ENCODE measurements at regions not wholly inside any gene's neighbourhood (a gene's known extent, or its start where the extent isn't known, plus 50 kb on each side); places are given as distances from the start of the nearest gene placed in this dataset.

DNA sequence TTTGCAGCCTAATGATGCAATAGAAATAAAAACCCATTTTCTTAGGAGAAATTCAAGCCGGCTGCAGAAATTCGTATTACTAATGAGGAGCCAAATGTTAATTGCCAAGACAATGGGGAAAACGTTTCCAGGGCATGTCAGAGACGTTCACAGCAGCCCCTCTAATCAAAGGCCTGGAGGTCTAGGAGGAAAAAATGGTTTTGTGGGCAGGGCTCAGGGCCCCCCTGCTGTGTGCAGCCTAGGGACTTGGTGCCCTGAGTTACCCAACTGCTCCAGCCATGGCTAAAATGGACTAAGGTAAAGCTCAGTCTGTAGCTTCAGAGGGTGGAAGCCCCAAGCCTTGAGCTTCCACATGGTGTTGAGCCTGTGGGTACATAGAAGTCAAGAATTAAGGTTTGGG lies 461.4 kb downstream of the FAT4 start:
- no peaks in the 10 kb centered on the region for H3K36me3 ChIP-seq
- intact Hi-C loops (cut with DNase I; ENCODE audit: low total_unique reads), result no loop called here
- peaks cover 0 to 21% (median 14%) of the 10 kb centered on the region in 8 donors for H3K9me3 ChIP-seq
- WGBS, 5 donors, result 70 to 91% (median 77%) methylated on average over 4 of the region's 4 CpGs
- DNase-seq, result no peak
- H3K27ac ChIP-seq, result no peak overlapping the region
- no peak for TF ChIP-seq POLR2AphosphoS5 (IDR thresholded peaks at IDR 0.05)
- TF ChIP-seq, protein P1, sequence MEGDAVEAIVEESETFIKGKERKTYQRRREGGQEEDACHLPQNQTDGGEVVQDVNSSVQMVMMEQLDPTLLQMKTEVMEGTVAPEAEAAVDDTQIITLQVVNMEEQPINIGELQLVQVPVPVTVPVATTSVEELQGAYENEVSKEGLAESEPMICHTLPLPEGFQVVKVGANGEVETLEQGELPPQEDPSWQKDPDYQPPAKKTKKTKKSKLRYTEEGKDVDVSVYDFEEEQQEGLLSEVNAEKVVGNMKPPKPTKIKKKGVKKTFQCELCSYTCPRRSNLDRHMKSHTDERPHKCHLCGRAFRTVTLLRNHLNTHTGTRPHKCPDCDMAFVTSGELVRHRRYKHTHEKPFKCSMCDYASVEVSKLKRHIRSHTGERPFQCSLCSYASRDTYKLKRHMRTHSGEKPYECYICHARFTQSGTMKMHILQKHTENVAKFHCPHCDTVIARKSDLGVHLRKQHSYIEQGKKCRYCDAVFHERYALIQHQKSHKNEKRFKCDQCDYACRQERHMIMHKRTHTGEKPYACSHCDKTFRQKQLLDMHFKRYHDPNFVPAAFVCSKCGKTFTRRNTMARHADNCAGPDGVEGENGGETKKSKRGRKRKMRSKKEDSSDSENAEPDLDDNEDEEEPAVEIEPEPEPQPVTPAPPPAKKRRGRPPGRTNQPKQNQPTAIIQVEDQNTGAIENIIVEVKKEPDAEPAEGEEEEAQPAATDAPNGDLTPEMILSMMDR (IDR thresholded peaks at IDR 0.05 in 8 of 11, conservative IDR thresholded peaks at IDR 0.05 in 3 of 11), result no peak
- no peak for TF ChIP-seq POLR2A (IDR thresholded peaks at IDR 0.05)
- no peak overlapping the region for H3K4me3 ChIP-seq
- H3K4me1 ChIP-seq, result no peaks in the 10 kb centered on the region
- no peaks in the 10 kb centered on the region for H3K27me3 ChIP-seq (replicated peaks in 1 of 7)

- DNase-seq, result no peak
- Histone ChIP-seq H3K4me3 (no peak overlapping the region), H3K4me1 (no peaks in the 10 kb centered on the region), H3K27ac (no peak overlapping the region), H3K9me3 (peaks cover 0 to 21% (median 14%) of the 10 kb centered on the region in 8 donors), H3K27me3 (replicated peaks in 1 of 7) (no peaks in the 10 kb centered on the region), H3K36me3 (no peaks in the 10 kb centered on the region)
- no peak for TF ChIP-seq POLR2AphosphoS5 (IDR thresholded peaks at IDR 0.05)
- intact Hi-C loops (cut with DNase I; ENCODE audit: low total_unique reads), result no loop called here
Observed at GRCh38 chr4:125780164-125780563, 465.4 kb downstream of the FAT4 start.

DNA sequence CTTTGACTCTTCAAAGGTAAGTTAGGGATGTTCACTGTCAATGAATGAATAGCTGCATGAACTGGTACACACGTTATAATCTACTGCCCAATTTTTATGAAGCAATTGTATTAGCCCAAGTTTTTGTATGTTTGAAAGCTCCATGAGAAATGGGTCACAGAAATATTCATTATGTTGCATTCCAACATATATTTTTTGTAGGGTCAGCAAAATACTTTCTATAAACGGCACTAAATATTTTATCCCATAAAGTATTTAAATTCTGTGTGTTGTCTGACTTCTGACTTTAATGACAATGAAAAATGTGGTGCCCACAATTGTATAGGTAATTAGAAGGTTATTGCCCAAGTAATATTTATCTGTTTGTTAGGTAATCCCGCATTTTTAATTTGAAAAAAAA lies 466.0 kb downstream of the FAT4 start:
- H3K27ac ChIP-seq, result no peak overlapping the region
- no peaks in the 10 kb centered on the region for H3K4me1 ChIP-seq
- intact Hi-C loops (cut with DNase I; ENCODE audit: low total_unique reads), result no loop called here
- TF ChIP-seq, protein P1 (IDR thresholded peaks at IDR 0.05 in 8 of 11, conservative IDR thresholded peaks at IDR 0.05 in 3 of 11), result no peak
- no peak for TF ChIP-seq POLR2A (IDR thresholded peaks at IDR 0.05)
- no peak for TF ChIP-seq POLR2AphosphoS5 (IDR thresholded peaks at IDR 0.05)
- DNase-seq, result no peak
- no peak overlapping the region for H3K4me3 ChIP-seq
- H3K9me3 ChIP-seq, result peaks cover 0 to 17% (median 10%) of the 10 kb centered on the region in 8 donors
- no peaks in the 10 kb centered on the region for H3K27me3 ChIP-seq (replicated peaks in 1 of 7)
- 78 to 91% (median 85%) methylated on average over 3 of the region's 3 CpGs for WGBS, 5 donors
- H3K36me3 ChIP-seq, result no peaks in the 10 kb centered on the region

- intact Hi-C loops (cut with DNase I; ENCODE audit: low total_unique reads), result no loop called here
- Histone ChIP-seq H3K36me3 (no peaks in the 10 kb centered on the region), H3K4me3 (no peak overlapping the region), H3K27me3 (replicated peaks in 1 of 7) (no peaks in the 10 kb centered on the region), H3K27ac (no peak overlapping the region), H3K9me3 (peaks cover 0 to 8% (median 1%) of the 10 kb centered on the region in 8 donors), H3K4me1 (no peaks in the 10 kb centered on the region)
- TF ChIP-seq POLR2A (IDR thresholded peaks at IDR 0.05), result no peak
- TF ChIP-seq, protein P1 (IDR thresholded peaks at IDR 0.05 in 8 of 11, conservative IDR thresholded peaks at IDR 0.05 in 3 of 11), result no peak
- no peak for TF ChIP-seq POLR2AphosphoS5 (IDR thresholded peaks at IDR 0.05)
- DNase-seq, result no peak
- 59 to 68% (median 65%) methylated on average over 4 of the region's 4 CpGs for WGBS, 5 donors
Observed at GRCh38 chr4:125781651-125782050, 466.9 kb downstream of the FAT4 start.

GRCh38 chr4:125784741-125785140 lies 470.0 kb downstream of the FAT4 start:
- DNase-seq, result no peak
- no peak for TF ChIP-seq POLR2A (IDR thresholded peaks at IDR 0.05)
- no peak for TF ChIP-seq POLR2AphosphoS5 (IDR thresholded peaks at IDR 0.05)
- TF ChIP-seq, protein P1 (IDR thresholded peaks at IDR 0.05 in 8 of 11, conservative IDR thresholded peaks at IDR 0.05 in 3 of 11), result no peak
- Histone ChIP-seq H3K27ac (no peak overlapping the region), H3K27me3 (replicated peaks in 1 of 7) (no peaks in the 10 kb centered on the region), H3K9me3 (no peaks in the 10 kb centered on the region), H3K4me1 (no peaks in the 10 kb centered on the region), H3K4me3 (no peak overlapping the region), H3K36me3 (no peaks in the 10 kb centered on the region)
- intact Hi-C loops (cut with DNase I; ENCODE audit: low total_unique reads), result no loop called here

All from spleen (tissue), 11 donors.